NCI-H460 (cell line): ENCODE measurements at regions not wholly inside any gene's neighbourhood (a gene's known extent, or its start where the extent isn't known, plus 50 kb on each side); places are given as distances from the start of the nearest gene placed in this dataset.

Experiments
- DNase-seq: peaks from one replicate; pipeline ENCODE4 v3.0.0-alpha.2; 2016; ENCODE audit warnings: low read depth; ENCODE audit errors: extremely low read depth

DNA sequence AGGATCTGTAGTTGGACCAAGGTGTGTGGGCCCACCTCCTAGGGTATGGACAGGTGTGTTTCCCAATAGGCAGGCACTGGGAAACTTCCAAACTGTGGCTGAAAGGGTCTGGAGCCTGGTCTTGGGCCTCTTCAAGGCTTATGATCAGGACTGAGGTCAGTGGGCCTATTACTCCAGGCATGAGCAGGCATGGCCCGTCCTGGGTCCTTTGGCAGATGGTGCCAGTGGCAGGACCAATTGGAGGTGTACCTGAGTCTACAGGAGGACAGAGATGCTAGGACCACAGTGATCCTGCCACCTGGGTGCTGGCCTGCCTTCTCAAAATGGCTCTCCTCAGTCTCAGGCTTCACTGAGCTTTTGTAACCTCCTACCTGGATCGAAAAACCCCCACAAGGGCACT is 95.4 kb downstream of the RAB18 start:
- DNase-seq = no peak

DNA sequence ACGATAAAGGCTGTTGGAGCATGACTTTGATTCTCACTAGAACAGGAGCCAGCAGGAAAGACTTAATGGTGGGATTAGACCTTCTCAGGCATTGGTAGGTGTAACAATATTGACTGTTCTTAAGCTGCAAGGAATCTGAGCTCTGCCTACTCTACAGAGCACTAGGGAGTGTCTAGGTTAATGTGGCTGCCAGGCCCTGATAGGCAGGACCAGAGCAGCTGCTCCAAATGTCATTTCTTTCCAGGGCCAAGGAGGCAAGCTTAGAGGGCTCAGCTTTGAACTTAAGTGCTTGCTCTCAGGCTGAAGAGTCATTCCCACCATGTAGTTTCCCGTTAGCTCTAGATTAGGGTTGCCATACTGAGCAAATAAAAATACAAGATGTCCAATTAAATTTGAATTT is 96.8 kb downstream of the RAB18 start:
- no peak for DNase-seq

DNA sequence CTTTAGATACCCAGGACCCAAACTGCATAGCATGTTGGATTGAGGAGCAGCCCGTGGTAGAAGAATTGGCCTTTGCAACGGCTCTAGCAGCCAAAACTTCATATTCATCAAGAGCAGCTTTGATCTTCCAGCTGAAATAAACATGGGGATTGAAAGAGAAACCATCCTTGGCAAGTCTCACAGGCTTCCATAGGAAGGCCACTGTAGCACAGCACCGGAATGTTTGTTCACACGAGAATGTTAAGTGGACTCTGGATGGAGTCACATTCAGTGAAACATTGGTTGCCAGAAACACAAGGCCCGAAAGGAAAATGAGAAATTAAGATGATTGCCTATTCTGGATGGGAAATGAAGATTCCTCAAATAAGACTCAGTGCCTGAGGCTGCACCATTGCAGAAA is 97.4 kb downstream of the RAB18 start:
- DNase-seq = no peak

DNA sequence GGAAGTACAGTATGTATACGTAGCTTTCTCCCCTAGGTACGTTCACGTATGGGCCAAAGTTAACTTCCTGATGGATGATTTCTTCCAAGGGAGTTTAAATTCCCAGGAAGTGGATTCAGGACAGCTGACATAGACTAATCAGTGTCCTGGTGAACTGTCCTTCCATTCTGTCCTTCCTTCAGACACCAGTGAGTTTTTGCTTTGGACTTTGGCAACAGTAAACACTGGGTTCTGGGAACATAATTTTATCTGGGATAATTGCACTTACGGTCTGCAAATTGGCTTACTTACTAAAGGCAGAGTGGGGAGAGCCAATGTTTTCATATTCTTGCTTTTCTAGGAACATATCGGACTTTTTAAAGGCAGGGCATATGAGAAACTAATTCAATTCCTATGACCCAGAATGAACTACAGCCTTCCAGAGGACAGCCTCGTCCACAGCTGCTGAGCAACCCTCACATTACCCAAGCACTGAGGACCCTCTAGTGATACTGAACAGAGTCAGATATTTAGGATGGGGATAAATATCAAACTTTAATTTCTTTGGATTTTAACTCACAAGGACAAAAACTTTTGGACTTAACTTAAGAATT is 97.9 kb downstream of the RAB18 start:
- DNase-seq = no peak

DNA sequence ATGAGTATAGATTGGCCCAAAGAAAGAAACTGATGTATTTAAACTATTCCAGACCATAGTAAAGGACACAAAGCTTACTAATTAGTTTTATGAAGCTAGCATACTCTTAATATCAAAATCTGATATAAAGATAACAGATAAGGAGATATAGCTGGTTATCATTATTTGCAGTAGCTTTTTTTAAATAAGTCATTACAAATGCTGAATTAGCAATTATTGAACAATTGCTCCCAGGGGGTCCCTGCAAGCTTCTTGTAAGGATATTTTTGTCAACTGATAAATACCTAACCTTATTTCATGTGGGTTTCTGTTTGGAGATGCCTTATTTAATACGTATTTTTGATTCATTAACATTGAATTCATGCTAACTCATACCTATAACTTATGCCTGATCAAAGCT is 99.0 kb downstream of the RAB18 start:
- DNase-seq = no peak

DNA sequence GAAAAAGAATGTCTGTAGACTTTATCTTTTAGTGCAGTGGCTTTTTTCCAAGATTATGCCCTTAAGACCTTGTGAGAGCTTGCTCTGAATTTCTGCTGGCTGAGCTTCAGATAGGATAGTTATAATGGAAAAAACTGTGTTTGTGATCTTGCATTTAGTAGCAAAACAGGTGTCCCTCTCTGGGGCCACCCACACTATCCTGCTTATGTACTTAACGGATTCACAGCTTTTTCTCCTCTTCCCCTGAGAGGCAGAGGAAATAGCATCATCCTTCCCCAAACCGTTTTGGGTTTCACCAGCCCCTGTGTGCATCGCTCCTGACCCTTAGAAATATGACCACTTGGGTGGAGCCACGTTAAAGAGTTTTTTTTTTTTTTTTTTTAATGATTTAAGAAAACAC is 101.2 kb downstream of the RAB18 start:
- no peak for DNase-seq

DNA sequence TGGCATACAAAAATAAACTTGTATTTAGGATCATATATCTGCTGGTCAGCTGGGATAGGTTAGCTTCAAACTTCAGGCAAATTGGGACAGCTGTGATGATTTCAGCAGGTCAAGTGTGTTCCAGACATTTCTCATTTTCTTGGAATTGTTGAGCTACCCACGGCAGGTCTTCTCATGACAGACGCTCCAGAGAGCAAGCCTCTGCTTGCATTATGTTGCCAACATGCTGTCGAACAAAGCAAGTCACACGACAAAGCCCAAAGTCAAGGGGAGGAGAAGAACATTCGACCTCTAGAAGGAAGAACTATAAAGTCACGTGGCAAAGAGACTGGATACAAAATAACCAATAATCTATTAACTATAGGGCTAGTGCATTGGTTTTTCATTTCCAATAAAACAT is 103.5 kb downstream of the RAB18 start:
- no peak for DNase-seq

DNA sequence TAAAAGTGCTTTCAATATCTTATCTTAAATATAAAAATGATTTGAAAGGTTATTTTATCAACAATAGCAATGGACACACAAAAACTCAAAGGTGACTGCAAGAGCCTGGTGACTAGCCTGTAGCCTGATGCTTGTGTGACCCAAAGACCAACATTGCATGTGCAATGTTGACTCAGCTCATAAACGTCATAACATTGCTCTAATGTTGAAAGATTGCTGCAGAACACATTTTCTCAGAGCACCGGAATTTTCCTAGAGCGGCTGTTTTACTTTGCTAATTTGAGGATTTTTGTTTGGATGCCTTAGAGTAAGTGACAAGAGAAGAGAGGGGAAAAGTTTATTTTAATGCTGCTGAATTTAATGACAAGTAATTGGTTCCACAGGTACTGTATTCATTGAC is 107.1 kb downstream of the RAB18 start:
- peak; percentile 52 for DNase-seq

DNA sequence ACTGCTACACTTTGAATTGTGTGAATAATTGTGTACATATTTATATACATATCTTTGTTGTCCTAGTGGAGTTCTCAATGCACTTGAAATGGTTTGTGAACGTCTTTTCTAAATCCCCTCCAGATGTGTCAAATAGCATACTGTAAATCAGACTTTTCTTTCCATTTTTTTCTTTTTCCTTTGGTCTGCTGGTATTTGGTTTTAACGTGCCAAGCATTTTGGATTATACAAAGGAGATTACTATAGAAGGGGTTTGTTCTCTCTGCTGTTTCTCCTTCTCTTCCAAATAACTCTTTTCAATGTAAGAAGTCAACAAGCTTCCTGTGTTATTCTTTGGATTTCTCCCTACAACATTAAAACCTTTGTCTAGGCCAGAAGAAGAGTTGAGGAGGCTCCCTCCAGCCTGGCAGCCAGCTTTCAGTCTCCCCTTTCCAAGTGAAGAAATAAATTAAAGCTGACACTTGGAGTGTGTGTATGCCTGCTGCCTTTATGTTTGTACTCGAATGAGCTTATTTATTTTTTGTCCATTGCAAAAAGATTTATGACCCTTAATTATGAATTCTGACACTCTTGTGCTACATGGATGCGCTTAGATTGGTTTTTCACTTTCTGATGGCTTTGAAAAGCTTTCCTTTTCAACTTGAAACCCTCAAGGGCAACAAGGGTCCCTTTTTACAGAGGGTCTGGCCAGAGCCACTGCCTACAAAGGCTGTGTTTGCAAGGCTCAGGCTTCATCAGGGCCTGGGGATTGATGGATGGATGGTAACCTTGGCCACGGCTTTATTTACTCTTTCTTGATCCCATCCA is 107.8 kb downstream of the RAB18 start:
- DNase-seq = peak; percentile 8

DNA sequence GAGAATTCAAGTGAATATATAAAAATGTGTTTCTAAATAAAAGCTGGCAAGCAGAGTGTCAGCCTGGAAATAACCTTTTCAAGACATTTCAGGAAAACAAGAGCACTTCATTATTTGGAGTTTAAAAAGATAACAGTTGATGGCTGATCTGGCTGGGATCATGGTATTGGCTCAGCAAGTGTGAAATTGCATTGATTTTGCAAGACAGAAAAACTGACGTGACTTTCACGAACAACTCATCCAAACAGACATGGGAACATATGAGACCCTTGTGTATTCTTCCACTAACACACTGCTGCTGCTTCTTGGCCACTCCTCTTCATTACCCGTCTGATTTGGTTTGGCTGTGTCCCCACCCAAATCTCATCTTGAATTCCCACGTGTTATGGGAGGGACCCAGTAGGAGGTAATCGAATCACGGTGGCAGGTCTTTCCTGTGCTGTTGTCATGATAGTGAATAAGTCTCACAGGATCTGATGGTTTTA is 108.5 kb downstream of the RAB18 start:
- peak; percentile 47 for DNase-seq

DNA sequence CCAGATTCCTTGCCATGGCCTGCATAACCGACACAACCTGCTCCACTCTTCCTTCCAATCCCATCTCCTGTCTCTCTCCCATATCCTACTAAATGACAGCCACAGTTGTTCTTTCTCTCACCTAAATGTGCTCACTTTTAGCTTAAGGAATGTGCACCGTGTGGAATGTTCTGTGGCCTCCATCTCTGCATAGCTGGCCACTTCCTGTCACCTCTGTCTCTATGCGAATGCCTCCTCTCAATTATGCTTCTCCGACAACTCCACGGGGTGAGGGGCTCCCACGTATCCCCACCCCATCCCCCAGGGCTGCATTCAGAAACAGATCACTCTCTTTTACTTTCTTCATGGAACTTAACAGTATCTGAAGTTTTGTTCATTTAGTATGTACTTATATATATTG is 110.7 kb downstream of the RAB18 start:
- DNase-seq = no peak

DNA sequence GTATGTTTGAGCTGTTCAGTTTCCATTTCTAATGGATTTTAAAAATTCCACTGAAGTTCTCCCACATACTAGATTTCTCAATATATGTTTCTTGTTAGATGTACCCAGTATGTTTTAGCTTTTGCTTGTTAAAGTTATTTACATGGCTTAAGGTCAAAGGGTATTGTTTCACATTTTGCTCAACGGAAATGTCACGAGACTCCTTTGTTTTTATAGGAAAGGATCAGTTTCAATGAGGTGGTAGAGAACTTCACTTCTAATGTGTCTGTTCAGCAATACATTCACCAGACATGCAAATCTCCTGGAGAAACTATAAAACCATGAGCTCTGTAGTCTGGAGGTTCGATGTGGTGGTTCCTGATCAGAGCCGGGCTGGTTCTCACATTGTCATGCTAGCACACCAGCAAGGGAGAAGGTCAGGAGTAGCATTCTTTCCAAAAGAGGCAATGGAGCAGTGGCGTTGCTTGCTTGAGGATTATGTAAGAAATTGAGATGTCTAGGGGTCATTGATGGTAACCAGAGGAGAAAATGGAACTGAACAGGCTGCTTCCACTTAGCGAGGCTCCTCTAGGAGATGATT is 114.0 kb downstream of the RAB18 start:
- no peak for DNase-seq

DNA sequence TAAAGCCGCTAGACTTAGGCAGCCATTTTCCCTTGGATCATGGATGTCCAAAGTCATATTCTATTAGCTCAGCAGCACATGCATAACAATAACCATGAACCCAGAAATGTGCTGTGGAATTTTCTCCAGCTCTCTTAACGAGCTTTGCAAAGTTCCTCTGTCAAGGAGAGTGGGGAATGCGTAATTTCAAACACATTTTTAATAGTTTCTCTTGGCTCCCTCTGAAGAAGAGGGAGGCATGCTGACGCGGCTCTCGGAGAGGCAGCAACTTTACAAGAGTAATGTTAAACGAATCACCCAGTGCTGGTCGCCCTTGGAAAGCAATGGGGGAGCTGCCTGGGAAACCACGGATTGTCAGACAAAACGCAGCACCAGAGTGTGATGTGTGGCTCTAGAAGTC is 114.8 kb downstream of the RAB18 start:
- no peak for DNase-seq

DNA sequence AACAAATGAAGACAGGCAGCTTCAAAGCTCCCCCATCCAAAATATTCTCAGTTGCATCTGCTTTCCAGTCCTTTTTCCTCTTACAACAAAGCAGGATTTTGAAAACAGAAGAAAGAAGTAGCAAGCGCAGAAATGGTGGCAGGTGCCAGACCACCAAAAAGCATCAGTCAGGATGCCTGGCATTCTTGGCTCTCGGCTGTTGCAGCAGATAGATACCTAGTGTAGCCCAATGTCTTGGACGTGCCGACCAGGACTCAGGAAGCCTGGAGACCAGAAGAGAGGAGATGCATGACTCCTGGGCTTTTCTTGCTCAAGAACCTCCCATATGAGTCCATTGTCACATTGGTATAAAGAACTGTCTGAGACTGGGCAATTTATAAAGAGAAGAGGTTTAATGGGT is 115.2 kb downstream of the RAB18 start:
- no peak for DNase-seq

DNA sequence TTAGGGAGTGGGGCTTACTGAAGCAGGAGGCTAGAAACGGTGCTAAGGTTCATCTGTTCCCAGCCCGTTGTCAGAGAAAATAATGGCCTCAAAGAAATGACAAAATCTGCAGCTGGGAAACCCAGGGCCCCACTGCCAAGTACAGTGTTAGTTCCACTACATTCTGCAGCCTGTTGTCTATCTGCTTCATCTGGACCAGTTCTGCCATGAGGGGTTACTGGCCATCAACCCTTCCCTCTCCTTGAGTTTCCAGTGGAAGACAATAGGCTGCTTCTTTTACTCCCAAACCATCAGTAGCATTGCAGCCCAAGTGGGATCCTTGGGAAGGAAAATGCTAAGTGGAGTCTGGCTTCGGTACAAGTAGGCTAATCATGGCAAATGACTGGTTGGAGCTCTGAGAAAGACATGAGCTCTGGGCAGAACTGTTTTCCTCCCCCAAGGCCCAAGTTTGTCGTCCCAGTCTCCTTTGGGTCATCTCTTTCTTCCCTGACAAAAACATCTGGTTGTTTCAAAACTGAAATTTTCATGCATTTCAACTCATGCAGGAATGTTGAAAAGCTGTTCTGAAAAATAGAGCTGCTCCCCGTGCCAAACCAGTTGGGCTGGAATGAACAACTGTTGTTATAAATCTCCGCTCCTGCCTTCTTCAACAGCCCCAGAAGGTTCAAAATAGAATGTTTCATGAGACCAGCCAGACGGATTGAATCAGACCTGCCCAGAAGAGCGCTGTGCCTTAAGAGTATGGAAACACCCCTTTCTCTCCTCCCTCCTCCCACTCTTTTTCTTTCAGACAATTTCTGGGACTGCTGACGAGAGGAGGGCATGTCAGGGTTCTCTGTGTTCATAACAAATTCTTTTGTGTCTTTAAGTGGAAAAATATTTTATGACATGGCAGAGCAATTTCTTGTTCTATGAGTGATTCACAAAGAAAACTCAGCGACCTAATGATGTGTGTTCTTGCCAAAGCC is 116.6 kb downstream of the RAB18 start:
- DNase-seq = no peak

DNA sequence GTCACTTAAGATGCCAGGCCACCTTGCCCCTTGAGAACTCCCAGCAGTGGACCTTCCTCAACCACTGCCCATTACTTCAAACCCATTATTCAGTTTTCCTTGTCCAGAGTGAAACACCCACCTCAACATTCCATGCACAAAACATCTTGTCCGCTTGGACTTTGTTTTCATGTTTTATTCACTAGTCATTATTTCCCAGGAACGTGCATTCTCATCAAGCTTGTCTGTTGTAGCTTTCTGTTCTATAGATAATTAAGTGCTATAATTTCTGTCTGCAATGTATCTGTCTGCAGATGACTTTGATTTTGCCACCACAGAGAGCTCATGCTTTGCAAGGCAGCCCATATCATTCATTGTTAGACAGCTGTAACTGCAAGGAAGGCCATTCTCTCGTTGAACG is 117.4 kb downstream of the RAB18 start:
- DNase-seq = no peak

DNA sequence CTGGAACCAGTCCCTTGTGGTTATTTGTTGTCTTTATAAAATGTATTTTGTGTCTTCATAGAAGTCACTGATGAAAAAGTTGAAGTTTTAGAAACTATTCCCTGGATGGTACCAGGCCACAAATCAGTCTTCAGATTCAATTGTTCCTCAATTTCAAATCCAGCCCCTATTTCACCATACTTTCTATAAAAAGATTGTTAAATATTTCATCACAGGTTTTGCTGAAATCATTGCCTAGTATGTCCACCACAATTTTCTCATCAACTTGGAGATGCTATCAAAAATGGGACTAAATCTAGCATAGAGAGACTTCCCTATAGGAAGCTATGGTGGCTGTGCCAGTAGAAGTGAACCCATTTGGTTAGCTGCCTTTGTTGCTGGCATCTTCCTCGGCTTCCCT is 118.5 kb downstream of the RAB18 start:
- DNase-seq = no peak
